B cell (primary cell): ENCODE measurements at regions not wholly inside any gene's neighbourhood (a gene's known extent, or its start where the extent isn't known, plus 50 kb on each side); places are given as distances from the start of the nearest gene placed in this dataset.

Experiments
- ATAC-seq: fragments of 200-7000 bp; cut with Tn5 transposase; one replicate; pipeline ENCODE4 v1.10.0; 2021; ENCODE audit warnings: low read depth, mild to moderate bottlenecking, moderate number of reproducible peaks, moderate library complexity
- CTCF ChIA-PET: fragments of 350-600 bp; sonication (Branson Sonifier 250); formaldehyde crosslinking; loops from one replicate; lab custom pipeline; 2021; ENCODE audit warnings: antibody characterized with exemption, inconsistent platforms; lab: Charles Lee
- POLR2A ChIA-PET: fragments of 350-600 bp; sonication (Branson Sonifier 250); formaldehyde crosslinking; loops from one replicate; lab custom pipeline; 2021; ENCODE audit warnings: antibody characterized with exemption; lab: Charles Lee
- DNase-seq: peaks from one replicate; pipeline ENCODE4 v3.0.0; 2013
- H2AFZ ChIP-seq: 2 replicates; pipeline ENCODE4 v1.6.1; 2012; ENCODE audit warnings: mild to moderate bottlenecking, low read depth, low read length; ENCODE audit not compliant: insufficient read depth, poor library complexity, severe bottlenecking
- H3K27ac ChIP-seq, 2 donors: 1 replicate in 1 of 2; 2 replicates in 1 of 2; pipeline ENCODE4 v1.5.1; 2012 to 2013; ENCODE audit warnings: low read length in 2 of 2, mild to moderate bottlenecking in 2 of 2, moderate library complexity in 1 of 2
- H3K27me3 ChIP-seq, 4 experiments: fragments of 200-600 bp in 1 of 4; sonication (generic) in 1 of 4; replicated peaks in 1 of 4; 1 replicate in 2 of 4; 2 replicates in 2 of 4; pipeline versions ENCODE4 v1.6.1 to v1.7.0; 2013 to 2016; ENCODE audit warnings: low read length in 3 of 4, mild to moderate bottlenecking in 2 of 4, mixed read lengths in 1 of 4, moderate library complexity in 1 of 4; ENCODE audit not compliant: insufficient read depth in 4 of 4, control insufficient read depth in 3 of 4; ENCODE audit errors: control extremely low read depth in 1 of 4
- H3K36me3 ChIP-seq, 2 experiments: replicated peaks in 1 of 2; 1 replicate in 1 of 2; 2 replicates in 1 of 2; pipeline versions ENCODE4 v1.6.1 to v1.7.1; 2013; ENCODE audit warnings: low read length in 1 of 2; ENCODE audit not compliant: insufficient read depth in 2 of 2, control insufficient read depth in 1 of 2; ENCODE audit errors: control extremely low read depth in 1 of 2, extremely low read depth in 1 of 2
- H3K4me1 ChIP-seq, 2 donors: fragments of 200-600 bp in 1 of 2; sonication (generic) in 1 of 2; 1 replicate in 1 of 2; 2 replicates in 1 of 2; pipeline versions ENCODE4 v1.5.1 to v1.6.1; 2013 to 2017; ENCODE audit warnings: low read length in 2 of 2; ENCODE audit not compliant: control insufficient read depth in 2 of 2, insufficient read depth in 2 of 2
- H3K4me2 ChIP-seq: replicated peaks from 2 replicates; pipeline ENCODE3; 2012; ENCODE audit warnings: mild to moderate bottlenecking, low read depth, low read length; ENCODE audit not compliant: poor library complexity, severe bottlenecking
- H3K4me3 ChIP-seq, 5 experiments: fragments of 200-600 bp in 1 of 5; sonication (generic) in 1 of 5; 1 replicate in 3 of 5; 2 replicates in 2 of 5; pipeline versions ENCODE4 v1.5.1 to v1.7.0; 2011 to 2016; ENCODE audit warnings: low read length in 4 of 5, mild to moderate bottlenecking in 4 of 5, low read depth in 2 of 5, control low read depth in 1 of 5, moderate library complexity in 1 of 5; ENCODE audit not compliant: insufficient read depth in 1 of 5; ENCODE audit errors: control extremely low read depth in 1 of 5, extremely low read depth in 1 of 5
- H3K79me2 ChIP-seq: fragments of 200-600 bp; sonication (generic); one replicate; pipeline ENCODE4 v1.6.0; 2016; ENCODE audit warnings: low read length; ENCODE audit not compliant: control insufficient read depth, insufficient read depth
- H3K9ac ChIP-seq: fragments of 200-600 bp; sonication (generic); 2 replicates; pipeline ENCODE4 v1.6.1; 2017; ENCODE audit warnings: mild to moderate bottlenecking, low read length, moderate library complexity
- H3K9me3 ChIP-seq, 3 donors: one replicate each; pipeline versions ENCODE4 v1.6.1 to v1.7.1; 2013; ENCODE audit warnings: low read length in 2 of 3; ENCODE audit not compliant: control insufficient read depth in 2 of 3, insufficient read depth in 1 of 3; ENCODE audit errors: control extremely low read depth in 1 of 3
- H4K20me1 ChIP-seq: 2 replicates; pipeline ENCODE4 v1.6.0; 2012; ENCODE audit warnings: mild to moderate bottlenecking, low read length; ENCODE audit not compliant: insufficient read depth, control insufficient read depth, poor library complexity, severe bottlenecking
- H3K27ac Mint-ChIP-seq: one replicate; pipeline ENCODE4 v1.8.0; 2021; ENCODE audit warnings: mixed read lengths
- H3K27me3 Mint-ChIP-seq: one replicate; pipeline ENCODE4 v1.8.0; 2021; ENCODE audit warnings: mixed read lengths
- H3K4me1 Mint-ChIP-seq: one replicate; pipeline ENCODE4 v1.8.0; 2021; ENCODE audit warnings: mixed read lengths
- H3K4me3 Mint-ChIP-seq: one replicate; pipeline ENCODE4 v1.8.0; 2021; ENCODE audit warnings: mixed read lengths
- H3K9me3 Mint-ChIP-seq: one replicate; pipeline ENCODE4 v1.8.0; 2022; ENCODE audit warnings: mixed read lengths; ENCODE audit not compliant: insufficient read depth
- CTCF ChIP-seq: fragments of 200-600 bp; IDR thresholded peaks from one replicate; pipeline ENCODE4 v1.8.0; 2022; ENCODE audit warnings: antibody characterized with exemption, mild to moderate bottlenecking
- EZH2 ChIP-seq: IDR thresholded peaks from 2 replicates; pipeline ENCODE4 v1.6.1; 2012; ENCODE audit warnings: borderline replicate concordance, low read depth, mild to moderate bottlenecking, moderate library complexity, low read length; ENCODE audit not compliant: insufficient read depth, poor library complexity, severe bottlenecking
- WGBS: methylation state at CpG from one replicate; pipeline ENCODE4 v1.1.5; 2013; ENCODE audit warnings: missing lambda C conversion rate; ENCODE audit not compliant: insufficient coverage; 5-methylcytosine and 5-hydroxymethylcytosine counted together
- intact Hi-C: fragments of 100-400 bp; cut with micrococcal nuclease; formaldehyde crosslinking; loops from one replicate; pipeline ENCODE4 v1.10.0; 2022

GRCh38 chr5:18566671-18567070 lies 932.4 kb downstream of the TAF11L14 start:
- Histone ChIP-seq H3K9ac (no peak overlapping the region), H3K4me3 (no peak overlapping the region), H3K4me1 (no peaks in the 10 kb centered on the region), H2AFZ (no peak overlapping the region), H3K27ac (no peak overlapping the region), H3K9me3 (no peaks in the 10 kb centered on the region), H4K20me1 (no peaks in the 10 kb centered on the region), H3K79me2 (no peaks in the 10 kb centered on the region), H3K4me2 (no peak overlapping the region), H3K27me3 (no peaks in the 10 kb centered on the region), H3K36me3 (no peaks in the 10 kb centered on the region)
- ChIA-PET POLR2A (no interaction called here), CTCF (no interaction called here)
- Mint-ChIP-seq H3K4me3 (no peak overlapping the region), H3K27me3 (no peaks in the 10 kb centered on the region), H3K4me1 (no peaks in the 10 kb centered on the region), H3K27ac (no peak overlapping the region), H3K9me3 (peaks cover 3% of the 10 kb centered on the region)
- TF ChIP-seq EZH2 (no peak), CTCF (no peak)
- ATAC-seq (no peak), DNase-seq (no peak)
- intact Hi-C loops = no loop called here

GRCh38 chr5:18576586-18576985 lies 942.3 kb downstream of the TAF11L14 start:
- 89% methylated on average over 4 of the region's 4 CpGs for WGBS
- Mint-ChIP-seq H3K9me3 (peaks cover 5% of the 10 kb centered on the region), H3K4me3 (no peak overlapping the region), H3K4me1 (no peaks in the 10 kb centered on the region), H3K27ac (no peak overlapping the region), H3K27me3 (no peaks in the 10 kb centered on the region)
- H3K4me2 ChIP-seq = no peak overlapping the region
- no peak overlapping the region for H3K4me3 ChIP-seq
- no peaks in the 10 kb centered on the region for H3K79me2 ChIP-seq
- DNase-seq (no peak), ATAC-seq (no peak)
- no peak overlapping the region for H3K9ac ChIP-seq
- no peaks in the 10 kb centered on the region for H3K36me3 ChIP-seq
- H3K27me3 ChIP-seq = no peaks in the 10 kb centered on the region
- no peaks in the 10 kb centered on the region for H3K4me1 ChIP-seq
- intact Hi-C loops = no loop called here
- H4K20me1 ChIP-seq = no peaks in the 10 kb centered on the region
- H3K27ac ChIP-seq = no peak overlapping the region
- POLR2A ChIA-PET = no interaction called here
- H2AFZ ChIP-seq = no peak overlapping the region
- CTCF ChIA-PET = no interaction called here
- no peak for TF ChIP-seq EZH2
- no peak for TF ChIP-seq CTCF
- H3K9me3 ChIP-seq = no peaks in the 10 kb centered on the region
